ENCODE measurements at regions not wholly inside any gene's neighbourhood (a gene's known extent, or its start where the extent isn't known, plus 50 kb on each side); places are given as distances from the start of the nearest gene placed in this dataset.

GRCh38 chr10:129224065-129224464 lies 243.0 kb upstream of the MGMT start:
- WGBS, 4 donors = 87 to 95% (median 92%) methylated on average over 4 of the region's 4 CpGs
- TF ChIP-seq POLR2A (IDR thresholded peaks at IDR 0.05) = no peak
- TF ChIP-seq CTCF (IDR thresholded peaks at IDR 0.05) = no peak
- ATAC-seq = no peak

GRCh38 chr10:129231821-129232220 lies 235.2 kb upstream of the MGMT start:
- DNase-seq (no peak), ATAC-seq (no peak)
- Histone ChIP-seq H3K4me3 (no peak overlapping the region), H3K27me3 (no peaks in the 10 kb centered on the region), H3K27ac (no peak overlapping the region), H3K4me1 (no peaks in the 10 kb centered on the region), H3K36me3 (no peaks in the 10 kb centered on the region), H3K9me3 (no peaks in the 10 kb centered on the region)
- no peak for TF ChIP-seq POLR2A (IDR thresholded peaks at IDR 0.05)
- no peak for TF ChIP-seq CTCF (IDR thresholded peaks at IDR 0.05)
- intact Hi-C loops (cut with DNase I) = no loop called here
- 95 to 96% (median 95%) methylated on average over 9 of the region's 9 CpGs for WGBS, 4 donors

More at GRCh38 chr10:129224065-129224464, 243.0 kb upstream of the MGMT start:
- H3K27ac ChIP-seq = no peak overlapping the region
- H3K27me3 ChIP-seq = no peaks in the 10 kb centered on the region
- intact Hi-C loops (cut with DNase I) = no loop called here
- H3K4me1 ChIP-seq = no peaks in the 10 kb centered on the region
- H3K36me3 ChIP-seq = no peaks in the 10 kb centered on the region
- no peak overlapping the region for H3K4me3 ChIP-seq
- no peaks in the 10 kb centered on the region for H3K9me3 ChIP-seq
- no peak for DNase-seq

DNA sequence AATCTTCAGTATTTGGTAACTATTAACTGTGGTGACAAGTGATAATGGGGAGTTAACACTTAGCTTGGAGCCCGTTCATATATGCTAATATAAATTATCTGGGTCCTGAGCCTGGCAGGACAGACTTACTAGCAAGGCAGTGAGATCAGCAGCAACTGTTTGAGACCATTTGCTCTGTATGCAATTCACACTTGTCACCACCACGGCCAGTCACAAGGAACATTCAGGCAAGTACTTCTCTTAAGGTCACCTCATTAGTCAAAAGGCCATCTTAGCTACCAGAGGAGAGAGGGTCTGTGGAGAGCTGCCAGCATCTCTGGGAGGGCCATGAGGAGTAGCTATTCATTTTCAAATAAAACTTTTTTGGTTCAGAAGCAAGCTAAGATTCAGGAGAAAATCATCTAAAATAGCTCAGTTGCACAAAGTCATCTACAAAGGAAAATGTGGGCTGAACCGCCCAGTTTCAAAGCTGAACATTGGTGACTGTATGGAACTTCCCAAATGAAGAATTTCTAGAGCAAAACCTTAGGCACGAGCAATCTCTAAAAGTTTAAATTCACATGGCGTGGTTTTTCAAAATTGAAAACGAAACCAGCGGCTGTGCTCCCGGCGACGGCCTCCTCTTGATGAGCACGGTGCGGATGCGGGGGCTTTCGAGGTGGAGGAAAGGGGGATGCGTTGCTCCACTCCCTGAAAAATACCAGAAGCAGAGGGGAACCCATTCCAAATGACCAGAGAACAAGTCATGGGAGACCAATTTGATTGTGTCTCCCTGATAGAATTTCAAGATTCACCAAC lies 233.5 kb upstream of the MGMT start:
- Histone ChIP-seq H3K9me3 (no peaks in the 10 kb centered on the region), H3K4me3 (peak overlapping the region in 1 of 12 donors; percentile 41), H3K4me1 (no peaks in the 10 kb centered on the region), H3K36me3 (no peaks in the 10 kb centered on the region), H3K27ac (no peak overlapping the region), H3K27me3 (no peaks in the 10 kb centered on the region)
- TF ChIP-seq CTCF (IDR thresholded peaks at IDR 0.05) (no peak), POLR2A (IDR thresholded peaks at IDR 0.05) (no peak)
- DNase-seq (no peak), ATAC-seq (no peak)
- WGBS, 4 donors = 81 to 88% (median 84%) methylated on average over 15 of the region's 15 CpGs
- intact Hi-C loops (cut with DNase I) = no loop called here

- no peak overlapping the region for H3K27ac ChIP-seq
- H3K4me1 ChIP-seq = no peaks in the 10 kb centered on the region
- H3K9me3 ChIP-seq = no peaks in the 10 kb centered on the region
- DNase-seq (no peak), ATAC-seq (no peak)
- intact Hi-C loops (cut with DNase I) = no loop called here
- no peak for TF ChIP-seq CTCF (IDR thresholded peaks at IDR 0.05)
- TF ChIP-seq POLR2A (IDR thresholded peaks at IDR 0.05) = no peak
- H3K27me3 ChIP-seq = no peaks in the 10 kb centered on the region
- 92 to 96% (median 95%) methylated on average over 17 of the region's 17 CpGs for WGBS, 4 donors
- H3K36me3 ChIP-seq = no peaks in the 10 kb centered on the region
- H3K4me3 ChIP-seq = no peak overlapping the region
These were observed 230.8 kb upstream of the MGMT start for GRCh38 chr10:129236274-129236691.
